Retinal pigment epithelial cell (primary cell): ENCODE measurements at regions not wholly inside any gene's neighbourhood (a gene's known extent, or its start where the extent isn't known, plus 50 kb on each side); places are given as distances from the start of the nearest gene placed in this dataset.

Experiments
- DNase-seq: peaks from one replicate; pipeline ENCODE4 v3.0.0-alpha.2; 2010; ENCODE audit warnings: low read depth
- H3K4me3 ChIP-seq: 2 replicates; pipeline ENCODE4 v1.5.1; 2011; ENCODE audit warnings: mild to moderate bottlenecking, low read length, control low read depth, moderate library complexity
- TF ChIP-seq, protein P1 (sequence below): conservative IDR thresholded peaks from 2 replicates; pipeline ENCODE4 v1.5.1; 2011; ENCODE audit warnings: low read depth, low read length, control low read depth, inconsistent platforms

DNA sequence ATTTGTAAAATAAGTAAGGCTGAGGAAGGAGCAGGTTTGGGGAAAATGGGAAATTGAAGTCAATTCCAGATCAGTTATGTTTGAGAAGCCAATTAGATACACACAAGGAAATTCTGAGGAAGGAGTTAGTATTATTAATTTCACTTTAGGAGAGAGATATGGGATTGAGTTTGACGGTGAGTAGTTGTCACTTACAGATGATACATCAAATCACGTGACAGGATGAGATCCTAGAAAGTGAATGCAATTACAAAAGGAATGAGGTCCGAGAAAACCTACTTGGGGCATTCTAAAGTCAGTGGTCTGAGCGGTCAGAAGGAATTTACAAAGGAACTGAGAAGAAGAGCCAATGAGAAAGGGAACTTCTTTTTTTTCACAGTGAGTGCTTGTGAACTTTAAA lies 364.3 kb upstream of the TMEM229A start:
- DNase-seq, result no peak
- TF ChIP-seq, protein P1, sequence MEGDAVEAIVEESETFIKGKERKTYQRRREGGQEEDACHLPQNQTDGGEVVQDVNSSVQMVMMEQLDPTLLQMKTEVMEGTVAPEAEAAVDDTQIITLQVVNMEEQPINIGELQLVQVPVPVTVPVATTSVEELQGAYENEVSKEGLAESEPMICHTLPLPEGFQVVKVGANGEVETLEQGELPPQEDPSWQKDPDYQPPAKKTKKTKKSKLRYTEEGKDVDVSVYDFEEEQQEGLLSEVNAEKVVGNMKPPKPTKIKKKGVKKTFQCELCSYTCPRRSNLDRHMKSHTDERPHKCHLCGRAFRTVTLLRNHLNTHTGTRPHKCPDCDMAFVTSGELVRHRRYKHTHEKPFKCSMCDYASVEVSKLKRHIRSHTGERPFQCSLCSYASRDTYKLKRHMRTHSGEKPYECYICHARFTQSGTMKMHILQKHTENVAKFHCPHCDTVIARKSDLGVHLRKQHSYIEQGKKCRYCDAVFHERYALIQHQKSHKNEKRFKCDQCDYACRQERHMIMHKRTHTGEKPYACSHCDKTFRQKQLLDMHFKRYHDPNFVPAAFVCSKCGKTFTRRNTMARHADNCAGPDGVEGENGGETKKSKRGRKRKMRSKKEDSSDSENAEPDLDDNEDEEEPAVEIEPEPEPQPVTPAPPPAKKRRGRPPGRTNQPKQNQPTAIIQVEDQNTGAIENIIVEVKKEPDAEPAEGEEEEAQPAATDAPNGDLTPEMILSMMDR, result no peak
- H3K4me3 ChIP-seq, result no peak overlapping the region

DNA sequence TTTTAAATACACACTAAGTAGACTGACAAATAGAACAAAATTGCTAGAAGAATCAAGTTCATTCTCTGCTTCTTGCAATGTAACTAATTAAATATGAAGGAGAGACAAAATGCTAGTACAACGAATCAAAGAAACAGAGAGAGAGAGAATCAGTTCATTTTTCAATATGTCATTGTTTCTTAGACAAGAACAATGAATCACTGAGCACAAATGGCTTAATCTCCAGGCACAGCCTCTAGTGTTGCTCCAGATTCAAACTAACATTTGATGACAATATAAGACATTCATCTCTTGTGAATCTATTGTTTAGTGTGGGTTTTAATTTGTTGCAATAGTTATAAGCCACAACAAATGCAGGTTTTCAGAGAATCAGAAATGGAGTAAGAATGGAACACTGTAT lies 357.4 kb upstream of the TMEM229A start:
- no peak for DNase-seq
- no peak overlapping the region for H3K4me3 ChIP-seq
- TF ChIP-seq, protein P1, result no peak

DNA sequence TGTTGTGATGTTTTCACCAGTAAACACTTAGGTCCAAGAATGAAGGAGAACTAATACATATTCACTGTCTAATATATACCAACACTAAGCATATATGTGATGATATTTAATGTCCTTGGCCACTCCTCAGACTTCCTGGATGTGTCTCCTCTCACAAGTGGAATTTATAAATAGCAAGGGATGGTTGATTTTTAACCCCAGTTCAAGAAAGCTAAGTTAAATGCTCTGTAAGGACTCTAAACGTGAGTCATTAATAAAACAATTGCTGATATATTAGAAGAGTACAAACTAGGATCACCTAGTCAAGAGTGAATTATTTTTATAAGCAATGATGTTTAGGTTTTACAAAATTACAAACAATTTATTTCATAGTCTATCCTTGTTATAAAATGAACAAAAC lies 355.9 kb upstream of the TMEM229A start:
- DNase-seq, result no peak
- TF ChIP-seq, protein P1, result no peak
- no peak overlapping the region for H3K4me3 ChIP-seq

DNA sequence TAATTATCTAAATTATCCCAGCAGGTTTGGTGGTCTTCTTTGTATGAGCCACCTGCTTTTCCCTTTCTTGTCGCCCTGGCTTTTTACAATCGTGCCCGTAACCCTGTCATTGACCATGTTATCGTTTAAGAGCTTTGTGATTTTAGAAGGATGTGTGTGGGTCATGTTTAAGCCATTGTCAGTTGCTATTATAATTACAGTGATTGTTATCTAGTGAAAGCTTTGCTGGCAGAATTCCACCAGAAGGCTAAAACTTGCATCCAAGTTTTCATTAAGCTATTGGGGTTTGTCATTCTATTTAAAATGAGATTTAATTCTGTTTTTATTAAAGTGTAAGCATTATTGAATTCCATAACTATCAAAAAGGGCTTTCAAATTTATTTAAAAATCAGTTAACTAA lies 354.2 kb upstream of the TMEM229A start:
- TF ChIP-seq, protein P1, result no peak
- no peak for DNase-seq

DNA sequence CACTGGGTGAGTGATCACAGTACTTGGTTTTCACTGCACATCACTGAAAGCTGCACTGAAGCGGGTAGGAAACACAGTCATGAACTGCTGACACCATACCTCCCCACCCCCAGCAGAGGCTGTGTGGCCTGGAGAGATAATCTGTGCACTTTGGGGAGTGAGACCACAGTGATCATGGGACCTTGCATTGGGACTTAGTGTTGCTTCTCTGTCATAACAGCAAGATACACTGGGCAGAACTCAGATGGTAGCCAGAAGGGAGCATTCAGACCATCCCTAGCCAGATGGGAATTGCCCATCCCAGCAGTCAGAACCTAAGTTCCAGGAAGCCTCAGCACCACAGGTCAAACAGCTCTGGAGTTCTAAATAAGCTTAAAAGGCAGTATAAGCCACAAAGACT lies 346.4 kb upstream of the TMEM229A start:
- no peak for DNase-seq
- no peak overlapping the region for H3K4me3 ChIP-seq
- TF ChIP-seq, protein P1, result no peak

More for the DNA sequence above, 354.2 kb upstream of the TMEM229A start:
- H3K4me3 ChIP-seq, result no peak overlapping the region

DNA sequence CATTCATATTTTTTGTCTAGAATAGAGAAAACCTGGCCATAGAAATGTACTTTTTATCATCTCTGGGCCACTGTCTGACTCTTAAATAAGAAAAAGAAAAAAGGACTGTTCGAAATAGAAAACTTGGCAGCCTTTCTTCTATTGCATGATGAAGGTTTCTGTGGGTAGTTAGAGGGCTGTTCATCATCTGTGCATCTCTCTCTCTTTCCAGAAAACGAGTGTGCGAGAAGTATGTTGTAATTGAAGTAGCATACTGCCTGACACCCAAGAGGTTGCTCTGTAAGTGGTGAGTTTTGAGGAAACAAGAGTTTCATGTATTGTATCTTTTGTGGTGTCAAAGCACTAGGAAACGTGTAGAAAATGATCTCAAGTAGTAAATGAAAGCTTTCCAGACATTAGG lies 343.2 kb upstream of the TMEM229A start:
- H3K4me3 ChIP-seq, result no peak overlapping the region
- no peak for DNase-seq
- TF ChIP-seq, protein P1, result no peak

DNA sequence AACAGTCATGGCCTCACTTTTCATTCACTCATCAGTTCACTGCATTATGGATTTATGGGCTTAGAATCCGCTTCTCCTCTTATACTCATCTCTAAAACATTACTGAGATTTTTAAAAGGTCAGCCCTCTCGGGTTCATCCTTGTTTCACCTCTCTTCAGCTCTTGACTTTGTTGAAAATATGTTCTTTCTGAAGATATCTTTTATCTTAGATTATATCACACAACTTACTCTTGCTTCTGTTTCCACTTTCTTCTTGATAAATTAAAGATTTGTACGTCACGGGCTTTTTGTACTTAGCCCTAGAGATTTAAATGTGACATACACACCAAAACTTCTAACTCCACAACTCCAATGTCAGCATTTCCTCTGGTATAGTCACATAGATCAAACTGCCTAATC lies 342.5 kb upstream of the TMEM229A start:
- DNase-seq, result no peak
- TF ChIP-seq, protein P1, result no peak
- no peak overlapping the region for H3K4me3 ChIP-seq
